COR-L47 (cell line): ENCODE measurements at regions not wholly inside any gene's neighbourhood (a gene's known extent, or its start where the extent isn't known, plus 50 kb on each side); places are given as distances from the start of the nearest gene placed in this dataset.
"Not testable (repeated sequence)": the region's sequence is repeated elsewhere in the genome, so short reads cannot be mapped to it uniquely, and the experiment has no call there.

Experiments
- DNase-seq: peaks from one replicate; lab custom pipeline; 2025; lab: John Stamatoyannopoulos, UW

GRCh38 chr21:28588997-28589396 is 403.7 kb downstream of the LTN1 start:
- DNase-seq = no peak

GRCh38 chr21:28587748-28588147 is 404.9 kb downstream of the LTN1 start:
- DNase-seq = no peak

- no peak for DNase-seq
Measured at GRCh38 chr21:28581976-28582375, 410.7 kb downstream of the LTN1 start.

- not testable (repeated sequence) for DNase-seq
Measured at GRCh38 chr21:28581311-28581731, 411.4 kb downstream of the LTN1 start.

- no peak for DNase-seq
Measured at GRCh38 chr21:28580585-28580984, 412.1 kb downstream of the LTN1 start.

GRCh38 chr21:28579986-28580550 is 412.6 kb downstream of the LTN1 start:
- no peak for DNase-seq

- DNase-seq = no peak
Measured at GRCh38 chr21:28568692-28569091, 424.0 kb downstream of the LTN1 start.

- not testable (repeated sequence) for DNase-seq
Measured at GRCh38 chr21:28563933-28564332, 428.7 kb downstream of the LTN1 start.

- no peak for DNase-seq
Measured at GRCh38 chr21:28561772-28562171, 430.9 kb downstream of the LTN1 start.

- DNase-seq = peak; percentile 5
Measured at GRCh38 chr21:28554660-28555475, 437.8 kb downstream of the LTN1 start.

- DNase-seq = no peak
Measured at GRCh38 chr21:28550057-28550825, 442.4 kb downstream of the LTN1 start.

- no peak for DNase-seq
Measured at GRCh38 chr21:28548291-28548690, 444.4 kb downstream of the LTN1 start.

GRCh38 chr21:28547766-28548165 is 444.9 kb downstream of the LTN1 start:
- no peak for DNase-seq

- DNase-seq = no peak
Measured at GRCh38 chr21:28543975-28544374, 448.7 kb downstream of the LTN1 start.

GRCh38 chr21:28541371-28542112 is 451.1 kb downstream of the LTN1 start:
- DNase-seq = no peak

- no peak for DNase-seq
Measured at GRCh38 chr21:28540514-28540913, 452.2 kb downstream of the LTN1 start.

GRCh38 chr21:28539623-28539988 is 453.1 kb downstream of the LTN1 start:
- no peak for DNase-seq

- no peak for DNase-seq
Measured at GRCh38 chr21:28538987-28539622, 453.6 kb downstream of the LTN1 start.

- DNase-seq = no peak
Measured at GRCh38 chr21:28537371-28538079, 455.2 kb downstream of the LTN1 start.

- DNase-seq = no peak
Measured at GRCh38 chr21:28532446-28532845, 460.2 kb downstream of the LTN1 start.

- DNase-seq = no peak
Measured at GRCh38 chr21:28523367-28523766, 469.3 kb downstream of the LTN1 start.
